HG03060 (cell line): ENCODE measurements at regions not wholly inside any gene's neighbourhood (a gene's known extent, or its start where the extent isn't known, plus 50 kb on each side); places are given as distances from the start of the nearest gene placed in this dataset.

Experiments
- ATAC-seq: cut with Tn5 transposase; IDR thresholded peaks from one replicate; pipeline ENCODE4 v1.9.1; 2021; ENCODE audit warnings: low read depth, moderate number of reproducible peaks; ENCODE audit not compliant: unreplicated experiment

GRCh38 chr6:77403424-77403823 is 59.9 kb downstream of the HTR1B start:
- ATAC-seq, result no peak

GRCh38 chr6:77401231-77401630 is 62.1 kb downstream of the HTR1B start:
- no peak for ATAC-seq

- ATAC-seq, result no peak
These were observed 65.7 kb downstream of the HTR1B start for GRCh38 chr6:77397561-77397960.

GRCh38 chr6:77389402-77389801 is 73.9 kb downstream of the HTR1B start:
- ATAC-seq, result no peak

GRCh38 chr6:77383026-77383425 is 80.3 kb downstream of the HTR1B start:
- ATAC-seq, result no peak

GRCh38 chr6:77373955-77374354 is 89.3 kb downstream of the HTR1B start:
- ATAC-seq, result no peak

GRCh38 chr6:77371748-77372147 is 91.5 kb downstream of the HTR1B start:
- no peak for ATAC-seq

- ATAC-seq, result no peak
These were observed 94.5 kb downstream of the HTR1B start for GRCh38 chr6:77368660-77369313.

GRCh38 chr6:77366798-77367197 is 96.5 kb downstream of the HTR1B start:
- ATAC-seq, result no peak

GRCh38 chr6:77363702-77364101 is 99.6 kb downstream of the HTR1B start:
- no peak for ATAC-seq

- ATAC-seq, result no peak
These were observed 101.2 kb downstream of the HTR1B start for GRCh38 chr6:77362055-77362454.

GRCh38 chr6:77361018-77361417 is 102.3 kb downstream of the HTR1B start:
- ATAC-seq, result peak; percentile 79

- ATAC-seq, result no peak
These were observed 106.5 kb downstream of the HTR1B start for GRCh38 chr6:77356821-77357220.

- no peak for ATAC-seq
These were observed 108.7 kb downstream of the HTR1B start for GRCh38 chr6:77354581-77354980.

- ATAC-seq, result no peak
These were observed 110.2 kb downstream of the HTR1B start for GRCh38 chr6:77353129-77353528.

- ATAC-seq, result no peak
These were observed 122.0 kb downstream of the HTR1B start for GRCh38 chr6:77341058-77341986.

GRCh38 chr6:77340331-77340730 is 123.0 kb downstream of the HTR1B start:
- no peak for ATAC-seq

- no peak for ATAC-seq
These were observed 123.4 kb downstream of the HTR1B start for GRCh38 chr6:77339926-77340325.

- no peak for ATAC-seq
These were observed 125.9 kb downstream of the HTR1B start for GRCh38 chr6:77337392-77337791.

- no peak for ATAC-seq
These were observed 129.2 kb downstream of the HTR1B start for GRCh38 chr6:77334093-77334492.

GRCh38 chr6:77332915-77333623 is 130.2 kb downstream of the HTR1B start:
- no peak for ATAC-seq
